IMR-90 (cell line): ENCODE measurements at regions not wholly inside any gene's neighbourhood (a gene's known extent, or its start where the extent isn't known, plus 50 kb on each side); places are given as distances from the start of the nearest gene placed in this dataset.
"Not testable (repeated sequence)": the region's sequence is repeated elsewhere in the genome, so short reads cannot be mapped to it uniquely, and the experiment has no call there.

Experiments used
- ATAC-seq: fragments of 200-7000 bp; cut with Tn5 transposase; 2 replicates; pipeline ENCODE4 v1.9.1; 2020; ENCODE audit warnings: low read depth, mild to moderate bottlenecking, moderate library complexity
- BruUV-seq: library from RNA; stranded (reverse); fragments of 400-500 nt; replicated peaks from 2 replicates; lab custom pipeline; 2021; lab: Mats Ljungman, UMichigan
- CTCF ChIA-PET: fragments of 300-600 bp; formaldehyde crosslinking; extraction: SDS; loops from one replicate; lab custom pipeline; 2021; ENCODE audit warnings: antibody characterized with exemption; lab: Yijun Ruan, JAX
- POLR2A ChIA-PET: fragments of 300-600 bp; sonication (Branson Sonifier 250); formaldehyde crosslinking; loops from one replicate; lab custom pipeline; 2022; ENCODE audit warnings: antibody characterized with exemption; ENCODE audit not compliant: unreplicated experiment; lab: Charles Lee
- DNase-seq: peaks from one replicate; pipeline ENCODE4 v3.0.0; 2013
- H2AFZ ChIP-seq: replicated peaks from 2 replicates; pipeline ENCODE3; 2013; ENCODE audit warnings: low read length, mild to moderate bottlenecking; ENCODE audit not compliant: poor library complexity
- H2AK5ac ChIP-seq: 2 replicates; pipeline ENCODE4 v1.6.1; 2013; ENCODE audit warnings: low read depth, low read length, inconsistent platforms
- H2AK9ac ChIP-seq: replicated peaks from 2 replicates; pipeline ENCODE3; 2013; ENCODE audit warnings: mild to moderate bottlenecking, low read depth, low read length, moderate library complexity; ENCODE audit not compliant: poor library complexity
- H2BK120ac ChIP-seq: 2 replicates; pipeline ENCODE4 v1.6.1; 2013; ENCODE audit warnings: low read depth, low read length, inconsistent platforms
- H2BK15ac ChIP-seq: 3 replicates; pipeline ENCODE4 v1.6.1; 2013; ENCODE audit warnings: low read depth, low read length, inconsistent platforms
- H2BK20ac ChIP-seq: 2 replicates; pipeline ENCODE4 v1.6.1; 2013; ENCODE audit warnings: low read depth, mild to moderate bottlenecking, inconsistent platforms, low read length, moderate library complexity
- H2BK5ac ChIP-seq: 2 replicates; pipeline ENCODE4 v1.6.1; 2013; ENCODE audit warnings: mild to moderate bottlenecking, low read depth, low read length, inconsistent platforms; ENCODE audit not compliant: poor library complexity, severe bottlenecking
- H3K14ac ChIP-seq: replicated peaks from 2 replicates; pipeline ENCODE4 v1.6.1; 2013; ENCODE audit warnings: low read depth, low read length, inconsistent platforms
- H3K18ac ChIP-seq: 2 replicates; pipeline ENCODE4 v1.6.1; 2013; ENCODE audit warnings: low read depth, low read length, control low read depth
- H3K23ac ChIP-seq: 2 replicates; pipeline ENCODE4 v1.6.1; 2013; ENCODE audit warnings: low read depth, low read length, inconsistent platforms
- H3K27ac ChIP-seq: 2 replicates; pipeline ENCODE4 v1.5.1; 2013; ENCODE audit warnings: mild to moderate bottlenecking, control low read depth, low read length; ENCODE audit not compliant: insufficient read depth
- H3K27me3 ChIP-seq: 2 replicates; pipeline ENCODE4 v1.6.1; 2013; ENCODE audit warnings: low read length; ENCODE audit not compliant: control insufficient read depth, insufficient read depth
- H3K36me3 ChIP-seq: 2 replicates; pipeline ENCODE4 v1.6.1; 2013; ENCODE audit warnings: low read length, mixed read lengths; ENCODE audit not compliant: control insufficient read depth, insufficient read depth
- H3K4ac ChIP-seq: 2 replicates; pipeline ENCODE4 v1.6.1; 2013; ENCODE audit warnings: low read depth, low read length, inconsistent platforms
- H3K4me1 ChIP-seq: 2 replicates; pipeline ENCODE4 v1.6.1; 2013; ENCODE audit warnings: low read length, mixed read lengths; ENCODE audit not compliant: control insufficient read depth, insufficient read depth
- H3K4me2 ChIP-seq: 2 replicates; pipeline ENCODE4 v1.6.1; 2013; ENCODE audit warnings: low read depth, mild to moderate bottlenecking, control low read depth, low read length, moderate library complexity
- H3K4me3 ChIP-seq: 2 replicates; pipeline ENCODE4 v1.5.1; 2013; ENCODE audit warnings: low read depth, mild to moderate bottlenecking, control low read depth, low read length, moderate library complexity; ENCODE audit not compliant: insufficient read depth
- H3K56ac ChIP-seq: 2 replicates; pipeline ENCODE4 v1.6.1; 2013; ENCODE audit warnings: low read length, inconsistent platforms; ENCODE audit not compliant: insufficient read depth; ENCODE audit errors: extremely low read depth
- H3K79me1 ChIP-seq, 2 experiments: 2 replicates each; pipeline ENCODE4 v1.6.1; 2013; ENCODE audit warnings: low read length in 2 of 2, inconsistent platforms in 1 of 2, low read depth in 1 of 2
- H3K9ac ChIP-seq: 2 replicates; pipeline ENCODE4 v1.6.1; 2013; ENCODE audit warnings: low read depth, low read length, control low read depth
- H3K9me1 ChIP-seq: 2 replicates; pipeline ENCODE4 v1.6.1; 2013; ENCODE audit warnings: low read length, inconsistent platforms; ENCODE audit not compliant: insufficient read depth
- H3K9me3 ChIP-seq: 2 replicates; pipeline ENCODE4 v1.6.1; 2013; ENCODE audit warnings: low read length; ENCODE audit not compliant: control insufficient read depth, insufficient read depth
- H4K20me1 ChIP-seq: 2 replicates; pipeline ENCODE4 v1.6.1; 2013; ENCODE audit warnings: low read length, inconsistent platforms; ENCODE audit not compliant: insufficient read depth
- H4K5ac ChIP-seq: 2 replicates; pipeline ENCODE4 v1.6.1; 2013; ENCODE audit warnings: mild to moderate bottlenecking, low read depth, low read length, control low read depth
- H4K8ac ChIP-seq, 2 experiments: 2 replicates each; pipeline ENCODE4 v1.6.1; 2013; ENCODE audit warnings: low read depth in 2 of 2, low read length in 2 of 2, control low read depth in 1 of 2, inconsistent platforms in 1 of 2
- H4K91ac ChIP-seq: 2 replicates; pipeline ENCODE4 v1.6.1; 2013; ENCODE audit warnings: low read depth, low read length, inconsistent platforms; ENCODE audit not compliant: insufficient read depth
- WGBS, 2 experiments: methylation state at CpG; one replicate each; pipeline versions ENCODE4 v1.1.5 to v1.1.7; 2013; ENCODE audit warnings: missing lambda C conversion rate in 2 of 2; ENCODE audit not compliant: insufficient read length in 1 of 2; ENCODE audit errors: extremely low coverage in 2 of 2; 5-methylcytosine and 5-hydroxymethylcytosine counted together
- dilution Hi-C: fragments of 300-500 bp; cut with HindIII; formaldehyde crosslinking; loops from one replicate; pipeline ENCODE4 v1.14.3; 2018; ENCODE audit warnings: low sequenced_read_pairs; ENCODE audit not compliant: unreplicated experiment
- in situ Hi-C: fragments of 300-500 bp; cut with MboI; formaldehyde crosslinking; loops from 3 replicates; pipeline ENCODE4 v1.14.3; 2019; ENCODE audit warnings: low sequenced_read_pairs, inconsistent platforms, mixed read lengths
- intact Hi-C: fragments of 100-400 bp; cut with micrococcal nuclease; formaldehyde crosslinking; loops from 2 replicates; pipeline ENCODE4 v1.10.0; 2022

DNA sequence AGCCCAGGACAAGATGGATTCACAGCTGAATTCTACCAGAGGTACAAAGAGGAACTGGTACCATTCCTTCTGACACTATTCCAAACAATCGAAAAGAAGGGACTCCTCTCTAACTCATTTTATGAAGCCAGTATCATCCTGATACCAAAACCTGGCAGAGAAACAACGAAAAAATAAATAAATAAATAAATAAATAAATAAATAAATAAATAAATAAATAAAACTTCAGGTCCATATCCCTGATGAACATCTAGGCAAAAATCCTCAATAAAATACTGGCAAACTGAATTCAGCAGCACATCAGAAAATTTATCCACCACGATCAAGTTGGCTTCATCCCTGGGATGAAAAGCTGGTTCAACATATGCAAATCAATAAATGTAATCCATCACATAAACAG lies 1272.1 kb downstream of the FAM133A start:
- H2BK20ac ChIP-seq, H4K91ac ChIP-seq, BruUV-seq, CTCF ChIA-PET, H3K4me3 ChIP-seq, H3K14ac ChIP-seq, H3K9me3 ChIP-seq, DNase-seq, H3K23ac ChIP-seq, H3K56ac ChIP-seq, H3K4me1 ChIP-seq, H3K9me1 ChIP-seq, H3K4ac ChIP-seq, H2AFZ ChIP-seq, H4K8ac ChIP-seq, in situ Hi-C loops, H2BK5ac ChIP-seq, H3K27ac ChIP-seq, H4K5ac ChIP-seq, H3K36me3 ChIP-seq, H3K27me3 ChIP-seq, H2AK9ac ChIP-seq, dilution Hi-C loops, H3K18ac ChIP-seq, intact Hi-C loops, H3K9ac ChIP-seq, H3K4me2 ChIP-seq, H2BK15ac ChIP-seq, H3K79me1 ChIP-seq, H2AK5ac ChIP-seq, POLR2A ChIA-PET, ATAC-seq, H2BK120ac ChIP-seq, H4K20me1 ChIP-seq: not testable (repeated sequence)
- no CpG with 5 or more reads among the region's 3 CpGs for WGBS, 2 experiments
